Testis (tissue), 2 donors: ENCODE measurements at regions not wholly inside any gene's neighbourhood (a gene's known extent, or its start where the extent isn't known, plus 50 kb on each side); places are given as distances from the start of the nearest gene placed in this dataset.

Experiments used
- CTCF ChIP-seq, 3 experiments: fragments of 450-650 bp in 2 of 3; fragments of 200-600 bp in 1 of 3; sonication (generic) in 1 of 3; IDR thresholded peaks; one replicate each; pipeline ENCODE4 v1.5.1; 2016 to 2019; ENCODE audit warnings: antibody characterized with exemption in 3 of 3, mild to moderate bottlenecking in 2 of 3, moderate library complexity in 1 of 3
- POLR2A ChIP-seq: fragments of 450-650 bp; IDR thresholded peaks from one replicate; pipeline ENCODE4 v1.6.1; 2017; ENCODE audit warnings: antibody characterized with exemption, mild to moderate bottlenecking, moderate library complexity

DNA sequence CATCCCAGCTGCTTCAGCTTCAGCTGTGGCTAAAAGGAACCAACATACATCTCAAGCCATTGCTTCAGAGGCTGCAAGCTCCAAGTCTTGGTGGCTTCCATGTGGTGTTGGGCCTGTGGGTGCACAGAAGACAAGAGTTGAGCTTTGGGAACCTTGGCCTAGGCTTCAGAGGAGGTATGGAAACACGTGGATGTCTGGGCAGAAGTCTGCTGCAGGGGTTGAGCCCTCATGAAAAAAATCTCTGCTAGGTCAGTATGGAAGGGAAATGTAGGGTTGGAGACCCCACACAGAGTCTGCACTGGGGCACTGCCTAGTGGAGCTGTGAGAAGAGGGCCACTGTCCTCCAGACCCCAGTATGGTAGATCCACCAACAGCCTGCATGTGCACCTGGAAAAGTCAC is 279.3 kb downstream of the MZT1 start:
- TF ChIP-seq CTCF (IDR thresholded peaks at IDR 0.05) (no peak), POLR2A (no peak)
